GM12891 (cell line): ENCODE measurements at regions not wholly inside any gene's neighbourhood (a gene's known extent, or its start where the extent isn't known, plus 50 kb on each side); places are given as distances from the start of the nearest gene placed in this dataset.

ENCODE experiments used
- POLR2A ChIP-seq: IDR thresholded peaks from 2 replicates; pipeline ENCODE4 v1.6.1; 2011; ENCODE audit warnings: low read depth, low read length, control low read depth
- POLR2AphosphoS5 ChIP-seq: IDR thresholded peaks from 2 replicates; pipeline ENCODE4 v1.6.1; 2011; ENCODE audit warnings: low read depth, low read length, control low read depth
- TAF1 ChIP-seq: IDR thresholded peaks from 2 replicates; pipeline ENCODE4 v1.6.1; 2011; ENCODE audit warnings: low read depth, low read length, control low read depth

DNA sequence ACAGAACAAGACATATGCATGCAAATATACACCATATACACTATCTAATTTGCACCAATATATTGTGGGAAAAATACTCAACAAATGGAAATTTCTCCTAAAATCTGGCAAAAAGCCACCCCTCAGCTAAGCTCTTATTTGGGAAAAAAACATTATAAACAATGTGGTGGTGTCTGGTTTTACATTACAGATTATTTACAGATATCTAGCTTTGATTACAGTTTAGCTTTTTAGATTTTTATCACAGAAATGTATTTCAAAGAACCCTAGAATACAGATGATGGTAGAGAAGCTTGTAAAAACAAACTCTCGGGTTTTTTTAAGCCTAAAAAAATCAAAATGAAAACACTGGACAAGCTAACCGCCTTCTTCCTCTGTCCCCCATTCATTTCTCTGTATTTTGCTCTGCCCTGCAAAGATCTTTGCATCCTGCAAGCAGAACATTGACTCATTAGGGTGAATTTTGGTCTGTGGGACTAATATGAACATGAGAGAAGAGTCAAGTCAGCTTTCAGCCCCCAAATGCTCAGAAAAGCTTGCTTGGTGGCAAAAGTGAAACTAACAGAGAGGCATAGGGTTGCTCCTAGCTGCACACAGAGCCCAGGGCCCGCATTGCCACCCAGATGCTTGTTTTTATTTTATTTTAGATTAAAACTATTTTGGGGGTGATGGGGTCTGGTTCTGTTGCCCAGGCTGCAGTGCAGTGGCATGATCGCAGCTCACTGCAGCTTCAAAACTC is 88.8 kb upstream of the LYZL1 start:
- TF ChIP-seq POLR2AphosphoS5 (no peak), POLR2A (no peak), TAF1 (no peak)
